Muscle layer of colon (tissue), 2 donors: ENCODE measurements at regions not wholly inside any gene's neighbourhood (a gene's known extent, or its start where the extent isn't known, plus 50 kb on each side); places are given as distances from the start of the nearest gene placed in this dataset.

Experiments used
- H3K27ac ChIP-seq: one replicate; pipeline ENCODE4 v1.7.0; 2013; ENCODE audit warnings: low read depth, mild to moderate bottlenecking, low read length, moderate library complexity
- H3K27me3 ChIP-seq, 2 donors: one replicate each; pipeline ENCODE4 v1.7.0; 2013; ENCODE audit warnings: low read length in 2 of 2, mild to moderate bottlenecking in 2 of 2; ENCODE audit not compliant: insufficient read depth in 2 of 2, control insufficient read depth in 1 of 2
- H3K36me3 ChIP-seq: one replicate; pipeline ENCODE4 v1.7.0; 2013; ENCODE audit warnings: mild to moderate bottlenecking, low read length; ENCODE audit not compliant: insufficient read depth
- H3K4me1 ChIP-seq: one replicate; pipeline ENCODE4 v1.7.0; 2013; ENCODE audit warnings: mild to moderate bottlenecking, low read length; ENCODE audit not compliant: insufficient read depth
- H3K4me3 ChIP-seq, 2 donors: one replicate each; pipeline ENCODE4 v1.7.0; 2013; ENCODE audit warnings: low read length in 2 of 2, low read depth in 1 of 2, mild to moderate bottlenecking in 1 of 2, moderate library complexity in 1 of 2
- H3K9ac ChIP-seq: one replicate; pipeline ENCODE4 v1.7.0; 2013; ENCODE audit warnings: low read length
- H3K9me3 ChIP-seq: one replicate; pipeline ENCODE4 v1.7.0; 2013; ENCODE audit warnings: mild to moderate bottlenecking, low read length
- donor health status: abdominal sarcoma.
- donor health status: Adenocarcinoma of cecum.

DNA sequence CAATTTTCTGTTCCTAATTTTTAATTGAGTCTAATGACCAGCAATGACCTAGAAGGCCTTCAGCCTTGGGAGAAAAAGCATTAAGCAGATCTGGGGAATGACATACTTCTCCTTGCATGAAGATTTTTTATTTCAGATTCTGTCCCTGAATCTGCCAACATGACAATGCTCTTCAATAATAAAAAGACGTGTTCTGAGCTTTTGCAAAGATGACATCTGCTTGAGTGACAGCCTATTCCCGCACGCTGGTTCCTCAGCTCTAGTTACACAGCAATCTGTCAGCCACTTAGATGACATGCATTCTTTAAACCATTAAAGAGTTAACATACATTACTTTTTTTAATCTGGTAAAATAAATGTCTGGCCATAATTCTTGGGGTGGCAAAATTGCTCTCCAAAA, 129.3 kb upstream of the CDH6 start:
- Histone ChIP-seq H3K9me3 (no peaks in the 10 kb centered on the region), H3K27me3 (no peaks in the 10 kb centered on the region), H3K4me3 (no peak overlapping the region), H3K27ac (no peak overlapping the region), H3K4me1 (no peaks in the 10 kb centered on the region), H3K36me3 (no peaks in the 10 kb centered on the region), H3K9ac (no peak overlapping the region)

DNA sequence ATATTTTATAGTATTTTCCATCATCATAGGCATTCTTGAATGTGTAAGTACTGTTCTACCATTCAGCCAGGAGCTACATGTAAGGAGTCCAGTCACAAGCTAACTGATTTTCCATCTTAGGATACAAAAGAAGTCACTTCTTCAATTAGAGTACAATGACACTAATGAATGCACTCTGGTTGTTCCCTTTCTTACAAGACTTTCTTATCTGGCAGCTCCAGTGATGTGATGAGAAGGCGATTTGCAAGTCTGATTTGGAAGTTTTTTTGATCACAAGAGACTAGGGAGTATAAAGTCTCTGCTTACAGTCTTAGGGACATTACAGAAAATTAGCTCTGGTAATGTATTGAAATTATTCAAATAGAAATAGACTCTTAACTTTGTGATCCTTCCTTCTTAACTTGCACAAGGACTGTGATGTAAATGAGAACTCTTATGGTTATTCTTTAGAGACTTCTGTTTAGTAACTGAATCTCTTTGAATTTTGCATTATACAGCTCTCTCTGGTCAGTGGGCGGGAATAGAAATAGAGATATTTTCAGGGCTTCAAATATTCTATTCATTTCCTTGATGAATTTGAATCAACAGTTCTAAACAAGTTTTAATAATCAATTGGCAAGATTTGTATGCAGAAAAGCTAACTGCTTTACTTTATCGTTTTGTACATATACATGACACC, 130.4 kb upstream of the CDH6 start:
- Histone ChIP-seq H3K9me3 (no peaks in the 10 kb centered on the region), H3K9ac (no peak overlapping the region), H3K27ac (no peak overlapping the region), H3K4me3 (no peak overlapping the region), H3K4me1 (no peaks in the 10 kb centered on the region), H3K36me3 (no peaks in the 10 kb centered on the region), H3K27me3 (no peaks in the 10 kb centered on the region)

DNA sequence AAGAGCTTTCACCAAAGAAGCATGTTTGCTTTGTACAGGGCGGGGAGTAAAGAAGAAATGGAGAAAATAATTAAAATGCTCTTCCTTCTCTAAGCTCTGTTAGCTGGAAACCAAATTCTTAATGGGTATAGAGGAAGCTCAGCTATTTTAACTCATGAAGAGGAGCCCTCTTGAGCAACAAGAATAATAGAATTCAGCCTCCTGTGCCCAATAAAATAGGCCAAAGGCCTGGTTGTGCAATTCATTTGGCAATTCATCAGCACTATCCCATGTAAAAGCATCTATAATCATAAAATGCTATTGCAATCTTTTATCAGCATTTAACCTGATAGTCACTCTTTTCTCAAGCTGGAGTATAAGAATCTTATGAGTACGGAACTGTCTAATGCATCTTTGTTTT, 133.6 kb upstream of the CDH6 start:
- Histone ChIP-seq H3K36me3 (no peaks in the 10 kb centered on the region), H3K9ac (no peak overlapping the region), H3K9me3 (no peaks in the 10 kb centered on the region), H3K27me3 (no peaks in the 10 kb centered on the region), H3K27ac (no peak overlapping the region), H3K4me1 (no peaks in the 10 kb centered on the region), H3K4me3 (no peak overlapping the region)

DNA sequence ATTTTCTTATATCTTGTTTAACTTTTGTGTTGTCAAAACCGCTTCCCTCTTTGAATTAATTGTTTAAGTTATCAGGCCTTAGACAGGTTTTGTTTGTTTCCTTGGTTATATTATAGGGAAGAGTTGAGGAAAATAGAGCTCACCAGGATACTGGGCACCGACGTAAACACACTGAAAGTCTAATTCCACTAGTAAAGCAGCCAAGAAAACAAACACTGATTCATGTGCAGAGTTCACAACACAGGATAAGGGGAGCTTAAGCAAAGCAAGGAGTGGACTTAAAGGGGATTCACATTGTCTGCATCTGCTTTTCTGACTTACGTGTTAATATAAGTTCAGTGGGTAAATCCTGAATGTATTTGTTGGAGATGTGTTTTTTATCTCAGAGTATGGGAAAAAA, 139.0 kb upstream of the CDH6 start:
- Histone ChIP-seq H3K36me3 (no peaks in the 10 kb centered on the region), H3K9ac (no peak overlapping the region), H3K9me3 (no peaks in the 10 kb centered on the region), H3K4me1 (no peaks in the 10 kb centered on the region), H3K4me3 (no peak overlapping the region), H3K27me3 (no peaks in the 10 kb centered on the region), H3K27ac (no peak overlapping the region)

DNA sequence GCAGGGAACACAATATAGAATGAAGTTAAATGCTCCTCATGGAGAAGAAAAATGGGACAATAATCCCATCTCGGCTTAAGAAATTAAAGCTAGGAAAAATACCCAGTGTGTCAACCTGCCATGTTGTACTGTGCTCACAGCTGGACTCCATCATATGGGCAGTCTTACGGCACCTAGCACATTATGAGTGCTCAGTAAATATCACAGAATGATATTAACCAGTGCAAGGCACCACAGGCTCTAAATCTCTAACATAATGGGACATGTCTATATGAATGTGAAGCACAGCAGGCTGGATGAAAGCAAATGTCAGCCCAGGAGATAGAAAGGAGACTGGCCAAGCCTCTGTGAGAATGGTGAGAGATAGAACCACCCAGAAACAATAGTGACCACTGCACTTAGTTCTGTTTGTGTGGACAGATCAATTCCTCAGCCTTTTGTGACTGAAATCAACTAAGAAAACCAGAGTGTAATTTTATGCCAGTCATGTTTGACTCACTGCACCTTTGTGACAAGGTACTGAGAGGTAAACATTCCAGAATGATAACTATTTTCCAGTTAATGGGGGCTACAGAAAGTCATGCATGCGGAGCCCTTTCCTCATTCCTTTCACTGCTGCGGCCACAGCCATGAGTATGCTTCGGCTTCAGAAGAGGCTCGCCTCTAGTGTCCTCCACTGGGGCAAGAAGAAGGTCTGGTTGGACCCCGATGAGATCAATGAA, 140.4 kb upstream of the CDH6 start:
- H3K9me3 ChIP-seq = no peaks in the 10 kb centered on the region
- no peak overlapping the region for H3K9ac ChIP-seq
- no peak overlapping the region for H3K27ac ChIP-seq
- H3K4me1 ChIP-seq = no peaks in the 10 kb centered on the region
- H3K4me3 ChIP-seq = no peak overlapping the region
- H3K27me3 ChIP-seq = no peaks in the 10 kb centered on the region
- no peaks in the 10 kb centered on the region for H3K36me3 ChIP-seq

DNA sequence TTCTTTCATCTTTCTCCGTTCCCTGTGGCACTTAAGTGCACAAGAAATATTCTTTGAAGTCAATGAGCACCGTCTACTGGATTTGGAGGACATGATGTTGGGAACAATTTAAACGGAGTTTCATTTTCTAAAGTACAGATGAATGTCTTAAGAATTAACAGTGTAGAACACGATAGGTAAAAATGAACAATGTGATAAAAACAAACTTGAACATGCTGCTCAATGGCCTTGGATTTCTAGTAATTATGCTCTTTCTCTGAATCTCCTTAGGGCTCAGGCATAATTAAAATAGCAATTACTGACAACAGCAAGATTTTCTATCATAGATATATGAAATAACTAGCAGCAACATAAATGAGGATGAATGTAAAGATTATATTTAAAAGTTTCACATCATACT, 142.2 kb upstream of the CDH6 start:
- Histone ChIP-seq H3K36me3 (no peaks in the 10 kb centered on the region), H3K9me3 (no peaks in the 10 kb centered on the region), H3K9ac (no peak overlapping the region), H3K27ac (no peak overlapping the region), H3K27me3 (no peaks in the 10 kb centered on the region), H3K4me1 (no peaks in the 10 kb centered on the region), H3K4me3 (no peak overlapping the region)

DNA sequence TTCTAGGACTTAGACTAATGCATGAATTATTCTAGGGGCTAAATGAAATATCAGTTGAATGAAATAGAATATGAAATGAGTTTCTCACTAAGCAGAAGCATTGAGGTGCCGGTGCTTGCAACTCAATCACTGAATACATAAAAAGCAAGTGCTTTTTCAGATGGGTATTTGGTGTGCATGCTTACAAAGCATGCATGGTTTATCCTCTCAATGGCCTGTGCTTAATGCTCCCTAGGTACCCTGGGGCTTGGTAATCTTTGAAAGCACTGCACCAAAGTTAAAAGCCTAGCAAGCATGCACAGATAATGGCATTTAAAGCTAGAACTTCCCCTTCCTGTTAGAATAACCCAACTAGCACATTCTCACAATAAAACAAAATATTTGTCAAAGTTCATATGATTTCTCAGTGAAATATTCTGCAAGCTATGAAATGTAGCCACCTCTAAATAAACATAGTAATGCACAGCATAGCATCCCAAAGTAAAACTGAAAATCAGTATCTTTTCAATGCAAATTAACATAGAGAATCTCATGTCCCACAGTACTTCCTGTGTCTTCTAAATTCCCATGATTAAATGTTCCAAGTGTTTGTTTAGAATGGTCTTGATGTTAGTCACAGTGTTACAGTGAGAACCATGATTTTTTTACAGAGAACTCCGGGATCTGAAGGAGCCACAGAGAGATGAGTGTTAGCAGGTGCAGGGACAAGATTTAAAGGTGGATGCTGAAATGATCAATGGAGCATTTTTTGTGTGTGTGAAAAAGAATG, 143.4 kb upstream of the CDH6 start:
- no peak overlapping the region for H3K4me3 ChIP-seq
- H3K27ac ChIP-seq = no peak overlapping the region
- no peak overlapping the region for H3K9ac ChIP-seq
- H3K27me3 ChIP-seq = no peaks in the 10 kb centered on the region
- H3K4me1 ChIP-seq = no peaks in the 10 kb centered on the region
- H3K36me3 ChIP-seq = no peaks in the 10 kb centered on the region
- H3K9me3 ChIP-seq = no peaks in the 10 kb centered on the region

DNA sequence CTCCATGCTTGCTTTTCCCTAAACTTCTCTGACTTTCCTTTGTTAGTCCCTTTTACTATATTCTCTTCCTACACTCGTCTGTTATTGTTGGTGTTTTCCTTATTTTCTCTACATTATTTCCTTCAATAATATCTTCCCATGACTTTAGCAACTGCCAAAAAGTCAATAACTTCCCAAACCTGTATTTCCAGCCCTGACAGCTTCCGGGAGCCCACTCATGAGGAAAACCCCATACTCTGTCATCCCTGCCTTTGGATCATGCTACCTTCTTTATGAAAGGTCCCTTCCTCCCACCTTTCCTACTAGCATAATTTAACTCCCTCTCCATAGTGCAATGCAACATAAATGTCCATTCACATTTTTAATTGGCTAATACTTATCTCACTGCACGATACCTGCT, 144.0 kb upstream of the CDH6 start:
- H3K9me3 ChIP-seq = no peaks in the 10 kb centered on the region
- H3K4me1 ChIP-seq = no peaks in the 10 kb centered on the region
- no peak overlapping the region for H3K27ac ChIP-seq
- H3K27me3 ChIP-seq = no peaks in the 10 kb centered on the region
- H3K36me3 ChIP-seq = no peaks in the 10 kb centered on the region
- no peak overlapping the region for H3K9ac ChIP-seq
- H3K4me3 ChIP-seq = no peak overlapping the region

DNA sequence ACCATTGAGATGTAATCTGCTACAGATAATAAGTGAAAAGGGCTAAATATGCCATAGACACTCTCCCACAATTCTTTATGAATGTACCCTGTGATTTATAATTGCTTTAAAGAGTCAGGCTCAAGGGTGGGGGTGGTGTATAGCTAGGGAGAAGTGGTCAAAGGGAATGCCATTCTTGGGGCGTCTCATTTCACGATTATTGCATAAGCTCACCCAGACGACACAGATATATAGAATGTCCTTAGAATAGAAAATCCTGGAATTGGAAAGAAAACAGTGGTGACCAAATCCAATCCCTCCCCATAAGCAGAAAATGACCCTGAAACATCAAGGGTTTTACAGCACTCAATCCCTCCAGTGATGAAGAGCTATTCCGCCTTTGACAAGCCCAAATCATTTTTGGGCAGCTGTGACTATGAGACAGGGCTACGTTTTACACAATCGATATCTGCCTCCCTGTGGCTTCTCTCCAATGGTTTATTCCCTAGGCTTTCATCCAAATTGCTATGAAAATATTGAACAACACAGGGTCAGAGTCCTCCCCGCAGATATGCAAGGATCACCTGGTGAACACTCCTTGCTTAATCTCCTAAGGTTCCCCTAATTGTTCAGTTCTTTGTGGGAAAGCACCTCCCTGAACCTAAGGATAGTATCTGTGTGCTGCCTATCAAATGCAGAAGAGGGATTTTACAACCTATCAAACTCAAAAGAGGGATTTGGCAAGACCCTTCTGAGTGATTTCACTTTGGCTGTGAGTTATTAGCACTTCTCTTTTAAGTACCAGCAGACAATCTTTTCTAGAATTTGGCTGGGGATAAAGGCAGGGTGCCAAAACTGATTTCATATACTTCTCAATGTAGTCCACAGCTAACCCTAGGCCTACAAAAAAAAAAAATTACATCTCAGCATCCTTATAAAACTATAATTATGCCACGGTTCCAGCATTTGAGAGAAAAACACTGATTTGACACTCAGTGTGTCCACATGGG, 144.9 kb upstream of the CDH6 start:
- no peak overlapping the region for H3K4me3 ChIP-seq
- no peaks in the 10 kb centered on the region for H3K9me3 ChIP-seq
- no peaks in the 10 kb centered on the region for H3K36me3 ChIP-seq
- H3K9ac ChIP-seq = no peak overlapping the region
- no peak overlapping the region for H3K27ac ChIP-seq
- H3K4me1 ChIP-seq = no peaks in the 10 kb centered on the region
- no peaks in the 10 kb centered on the region for H3K27me3 ChIP-seq

DNA sequence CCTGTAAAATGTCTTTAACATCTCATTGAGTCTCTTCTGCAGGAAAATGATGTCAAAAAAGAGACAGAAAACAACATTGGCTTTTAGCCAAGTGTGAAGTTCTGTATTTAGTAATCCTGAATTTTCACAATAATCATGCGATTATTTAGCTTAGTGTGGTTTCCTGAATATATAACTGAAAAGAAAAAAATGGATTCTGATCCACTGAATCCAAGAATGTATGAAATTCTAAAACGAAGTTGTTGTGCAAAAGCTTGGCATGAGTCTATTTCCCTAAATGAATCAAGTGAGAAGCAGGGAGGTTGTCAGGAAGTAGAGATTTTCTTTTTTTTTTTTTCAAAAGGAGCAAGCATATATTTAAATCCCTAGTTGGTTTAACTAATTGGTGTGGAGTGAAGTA, 145.9 kb upstream of the CDH6 start:
- Histone ChIP-seq H3K36me3 (no peaks in the 10 kb centered on the region), H3K4me3 (no peak overlapping the region), H3K9ac (no peak overlapping the region), H3K27ac (no peak overlapping the region), H3K27me3 (no peaks in the 10 kb centered on the region), H3K9me3 (no peaks in the 10 kb centered on the region), H3K4me1 (no peaks in the 10 kb centered on the region)

DNA sequence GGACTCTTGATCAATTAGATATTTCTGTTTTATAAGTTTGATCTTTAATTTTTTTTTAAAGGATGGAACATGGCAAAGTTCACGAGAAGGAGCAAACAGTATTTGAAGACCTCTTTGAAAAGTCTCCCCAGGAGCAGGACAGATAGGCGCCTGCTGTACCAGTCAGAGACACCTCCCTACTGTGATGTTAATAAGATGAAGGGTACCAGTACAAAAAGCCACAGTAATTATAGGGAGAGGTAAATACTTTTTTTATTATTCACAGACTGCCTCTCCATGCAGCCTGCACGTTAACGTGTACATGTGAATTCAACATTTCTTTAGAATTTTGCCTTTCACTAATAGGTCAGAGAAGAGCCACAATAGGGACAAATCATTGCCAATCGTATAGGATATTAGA, 146.5 kb upstream of the CDH6 start:
- Histone ChIP-seq H3K4me1 (no peaks in the 10 kb centered on the region), H3K4me3 (no peak overlapping the region), H3K27me3 (no peaks in the 10 kb centered on the region), H3K9me3 (no peaks in the 10 kb centered on the region), H3K27ac (no peak overlapping the region), H3K9ac (no peak overlapping the region), H3K36me3 (no peaks in the 10 kb centered on the region)
